Ammon's horn (tissue), 1 donor: ENCODE measurements at regions not wholly inside any gene's neighbourhood (a gene's known extent, or its start where the extent isn't known, plus 50 kb on each side); places are given as distances from the start of the nearest gene placed in this dataset.
"Not testable (repeated sequence)": the region's sequence is repeated elsewhere in the genome, so short reads cannot be mapped to it uniquely, and the experiment has no call there.

Experiments used
- DNase-seq: peaks from one replicate; pipeline ENCODE4 v3.0.0-alpha.2; 2016; ENCODE audit warnings: low spot score

GRCh38 chr9:42325561-42325960 lies 142.1 kb downstream of the SPATA31A6 start:
- DNase-seq, result not testable (repeated sequence)

GRCh38 chr9:42326482-42326881 lies 143.0 kb downstream of the SPATA31A6 start:
- not testable (repeated sequence) for DNase-seq

GRCh38 chr9:42335342-42335741 lies 151.9 kb downstream of the SPATA31A6 start:
- not testable (repeated sequence) for DNase-seq

- DNase-seq, result not testable (repeated sequence)
Measured at GRCh38 chr9:42335984-42336657, 152.7 kb downstream of the SPATA31A6 start.

- DNase-seq, result not testable (repeated sequence)
Measured at GRCh38 chr9:42338275-42338674, 154.8 kb downstream of the SPATA31A6 start.

GRCh38 chr9:42339671-42340434 lies 156.4 kb downstream of the SPATA31A6 start:
- not testable (repeated sequence) for DNase-seq

GRCh38 chr9:42340435-42340723 lies 156.9 kb downstream of the SPATA31A6 start:
- not testable (repeated sequence) for DNase-seq

GRCh38 chr9:42341860-42342259 lies 158.4 kb downstream of the SPATA31A6 start:
- not testable (repeated sequence) for DNase-seq

GRCh38 chr9:42342297-42342696 lies 158.8 kb downstream of the SPATA31A6 start:
- not testable (repeated sequence) for DNase-seq

- DNase-seq, result not testable (repeated sequence)
Measured at GRCh38 chr9:42344508-42344907, 161.0 kb downstream of the SPATA31A6 start.

- not testable (repeated sequence) for DNase-seq
Measured at GRCh38 chr9:42346916-42347315, 163.5 kb downstream of the SPATA31A6 start.

GRCh38 chr9:42349181-42349580 lies 165.7 kb downstream of the SPATA31A6 start:
- not testable (repeated sequence) for DNase-seq

GRCh38 chr9:42350412-42350811 lies 167.0 kb downstream of the SPATA31A6 start:
- not testable (repeated sequence) for DNase-seq

- not testable (repeated sequence) for DNase-seq
Measured at GRCh38 chr9:42357604-42358373, 174.3 kb downstream of the SPATA31A6 start.

GRCh38 chr9:42358626-42359247 lies 175.3 kb downstream of the SPATA31A6 start:
- DNase-seq, result not testable (repeated sequence)

GRCh38 chr9:42364410-42365243 lies 181.2 kb downstream of the SPATA31A6 start:
- DNase-seq, result not testable (repeated sequence)

GRCh38 chr9:42365244-42365945 lies 181.9 kb downstream of the SPATA31A6 start:
- DNase-seq, result not testable (repeated sequence)

GRCh38 chr9:42368279-42368881 lies 184.9 kb downstream of the SPATA31A6 start:
- not testable (repeated sequence) for DNase-seq

GRCh38 chr9:42370172-42370571 lies 186.7 kb downstream of the SPATA31A6 start:
- not testable (repeated sequence) for DNase-seq

- DNase-seq, result not testable (repeated sequence)
Measured at GRCh38 chr9:42371417-42371816, 188.0 kb downstream of the SPATA31A6 start.
